Cardiac muscle cell (in vitro differentiated cells and primary cell): ENCODE measurements at regions not wholly inside any gene's neighbourhood (a gene's known extent, or its start where the extent isn't known, plus 50 kb on each side); places are given as distances from the start of the nearest gene placed in this dataset.

ENCODE experiments used
- DNase-seq, 2 donors: peaks; one replicate each; pipeline versions ENCODE4 v3.0.0 to v3.0.0-alpha.2; 2010 to 2017; ENCODE audit warnings: low read depth in 1 of 2, low spot score in 1 of 2
- H3K27ac ChIP-seq: fragments of 200-600 bp; sonication (generic); 2 replicates; pipeline ENCODE4 v1.5.1; 2016
- H3K27me3 ChIP-seq: fragments of 200-600 bp; sonication (generic); 2 replicates; pipeline ENCODE4 v1.6.0; 2016; ENCODE audit warnings: control low read depth
- H3K36me3 ChIP-seq: fragments of 200-600 bp; sonication (generic); 2 replicates; pipeline ENCODE4 v1.5.1; 2016; ENCODE audit warnings: control low read depth
- H3K4me1 ChIP-seq: fragments of 200-600 bp; sonication (generic); 2 replicates; pipeline ENCODE4 v1.8.1; 2017; ENCODE audit warnings: low read depth, mild to moderate bottlenecking, mixed run types
- H3K4me3 ChIP-seq: fragments of 200-600 bp; sonication (generic); 2 replicates; pipeline ENCODE4 v1.5.1; 2016; ENCODE audit warnings: mild to moderate bottlenecking
- H3K9me3 ChIP-seq: fragments of 200-600 bp; sonication (generic); 2 replicates; pipeline ENCODE4 v1.5.1; 2017; ENCODE audit warnings: low read depth, mild to moderate bottlenecking, control low read depth
- TF ChIP-seq, protein P1 (sequence below): IDR thresholded peaks from 2 replicates; pipeline ENCODE4 v1.5.1; 2012; ENCODE audit warnings: low read depth, mild to moderate bottlenecking, low read length

DNA sequence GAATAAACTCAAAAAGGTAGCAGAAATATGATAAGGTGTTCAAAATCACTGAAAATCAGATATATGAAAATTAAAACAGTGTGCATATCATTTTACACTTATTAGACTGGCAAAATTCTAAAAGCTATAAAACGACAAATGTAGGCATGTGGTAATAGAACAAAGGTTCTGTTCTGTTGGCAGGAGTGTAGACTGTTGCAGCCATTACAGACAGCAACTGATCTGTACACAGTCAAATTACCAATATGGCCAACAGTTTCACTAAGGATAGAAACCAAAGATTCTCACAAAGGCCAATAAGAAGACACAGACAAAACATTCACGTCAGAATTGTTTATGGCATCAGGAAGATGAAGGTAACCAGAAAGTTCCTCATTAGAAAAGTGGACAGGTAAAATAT is 112.8 kb upstream of the PLS3 start:
- Histone ChIP-seq H3K4me1 (no peaks in the 10 kb centered on the region), H3K36me3 (no peaks in the 10 kb centered on the region), H3K4me3 (no peak overlapping the region), H3K27me3 (no peaks in the 10 kb centered on the region), H3K27ac (no peak overlapping the region), H3K9me3 (no peaks in the 10 kb centered on the region)
- TF ChIP-seq, protein P1, sequence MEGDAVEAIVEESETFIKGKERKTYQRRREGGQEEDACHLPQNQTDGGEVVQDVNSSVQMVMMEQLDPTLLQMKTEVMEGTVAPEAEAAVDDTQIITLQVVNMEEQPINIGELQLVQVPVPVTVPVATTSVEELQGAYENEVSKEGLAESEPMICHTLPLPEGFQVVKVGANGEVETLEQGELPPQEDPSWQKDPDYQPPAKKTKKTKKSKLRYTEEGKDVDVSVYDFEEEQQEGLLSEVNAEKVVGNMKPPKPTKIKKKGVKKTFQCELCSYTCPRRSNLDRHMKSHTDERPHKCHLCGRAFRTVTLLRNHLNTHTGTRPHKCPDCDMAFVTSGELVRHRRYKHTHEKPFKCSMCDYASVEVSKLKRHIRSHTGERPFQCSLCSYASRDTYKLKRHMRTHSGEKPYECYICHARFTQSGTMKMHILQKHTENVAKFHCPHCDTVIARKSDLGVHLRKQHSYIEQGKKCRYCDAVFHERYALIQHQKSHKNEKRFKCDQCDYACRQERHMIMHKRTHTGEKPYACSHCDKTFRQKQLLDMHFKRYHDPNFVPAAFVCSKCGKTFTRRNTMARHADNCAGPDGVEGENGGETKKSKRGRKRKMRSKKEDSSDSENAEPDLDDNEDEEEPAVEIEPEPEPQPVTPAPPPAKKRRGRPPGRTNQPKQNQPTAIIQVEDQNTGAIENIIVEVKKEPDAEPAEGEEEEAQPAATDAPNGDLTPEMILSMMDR = no peak
- DNase-seq = no peak

DNA sequence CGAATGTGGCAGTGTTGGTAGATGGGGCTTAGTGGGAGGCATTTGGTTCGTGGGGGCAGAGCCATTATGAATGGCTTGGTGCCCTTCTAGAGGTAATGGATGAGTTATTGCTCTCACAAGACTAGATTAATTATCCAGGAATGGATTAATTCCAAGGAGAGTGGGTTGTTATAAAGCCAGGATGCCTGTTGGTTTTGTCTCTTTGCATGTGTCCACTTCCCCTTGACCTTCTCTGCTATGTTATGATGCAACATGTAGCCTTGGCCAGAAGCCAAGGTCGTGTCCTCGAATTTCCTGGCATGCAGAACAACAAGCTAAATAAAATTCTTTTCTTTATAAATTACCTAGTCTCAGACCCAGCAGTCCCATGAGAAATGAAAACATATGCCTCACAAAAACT is 111.2 kb upstream of the PLS3 start:
- Histone ChIP-seq H3K4me1 (no peaks in the 10 kb centered on the region), H3K27me3 (no peaks in the 10 kb centered on the region), H3K36me3 (no peaks in the 10 kb centered on the region), H3K9me3 (no peaks in the 10 kb centered on the region), H3K4me3 (no peak overlapping the region), H3K27ac (no peak overlapping the region)
- DNase-seq = peak in 1 of 2 donors; percentile 82
- TF ChIP-seq, protein P1 = no peak

DNA sequence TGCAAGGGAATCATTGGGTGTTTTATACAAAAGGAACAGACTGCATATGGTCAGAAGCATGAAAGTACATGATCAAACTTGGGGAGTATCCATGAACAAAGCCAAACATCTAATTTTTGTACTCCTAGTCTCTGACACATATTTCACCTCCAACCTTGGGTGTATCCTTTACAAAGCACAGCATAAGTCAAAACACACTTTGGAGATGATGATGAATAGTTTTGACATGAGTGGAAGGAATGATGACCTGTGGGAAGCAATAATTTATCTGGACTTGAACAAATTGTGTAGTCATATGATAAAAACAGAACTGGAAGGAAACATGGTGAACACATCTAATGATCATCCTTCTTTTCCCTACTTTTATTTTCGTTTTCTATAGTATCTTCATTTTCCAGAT is 108.7 kb upstream of the PLS3 start:
- TF ChIP-seq, protein P1 = no peak
- Histone ChIP-seq H3K4me3 (no peak overlapping the region), H3K9me3 (no peaks in the 10 kb centered on the region), H3K27ac (no peak overlapping the region), H3K27me3 (no peaks in the 10 kb centered on the region), H3K36me3 (no peaks in the 10 kb centered on the region), H3K4me1 (no peaks in the 10 kb centered on the region)
- DNase-seq = no peak

DNA sequence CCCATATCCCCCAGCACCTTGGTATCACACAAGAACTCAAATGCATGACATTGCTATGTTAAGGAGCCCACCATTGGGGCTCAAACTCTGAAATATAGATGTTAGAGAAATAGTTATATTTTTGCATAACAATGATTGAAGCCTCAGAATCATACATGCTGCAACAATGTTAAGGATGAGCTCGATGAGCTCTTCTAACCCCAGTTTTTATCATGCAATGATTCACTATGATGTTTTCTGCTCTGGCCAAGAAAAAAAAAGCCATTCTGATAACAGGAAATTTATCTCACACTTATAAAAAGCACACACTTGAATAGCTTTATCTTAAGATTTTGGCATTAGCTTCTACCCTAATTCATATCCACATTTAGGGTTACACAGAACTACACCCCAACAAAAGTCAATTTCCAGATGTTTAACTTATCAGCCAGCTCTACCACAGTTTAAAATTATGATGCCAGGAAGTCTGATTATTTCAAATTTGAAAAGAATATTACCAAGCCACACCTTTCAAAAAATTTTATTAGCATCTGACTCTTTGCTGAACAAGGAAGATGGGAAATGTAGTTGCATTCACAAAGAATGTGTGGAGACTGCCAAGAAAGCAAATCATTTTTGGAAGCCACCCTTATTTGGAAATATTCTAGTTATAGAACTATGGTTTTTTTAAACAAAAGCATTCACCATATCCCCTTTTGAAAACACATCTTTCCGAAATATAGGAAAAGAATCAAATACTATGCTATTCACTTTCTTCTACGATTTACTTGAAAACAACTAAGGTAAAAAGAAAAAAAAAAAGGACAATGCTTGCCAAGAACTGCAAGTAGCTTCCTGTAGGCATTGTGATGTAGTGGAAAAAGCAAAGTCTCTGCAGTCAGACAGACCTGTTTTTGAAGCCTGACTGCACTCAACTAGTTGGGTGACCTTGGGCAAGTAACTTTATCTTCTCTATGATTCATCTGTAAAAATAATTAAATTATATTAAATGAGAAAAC is 100.8 kb upstream of the PLS3 start:
- TF ChIP-seq, protein P1 = no peak
- peak in 1 of 2 donors; percentile 67 for DNase-seq
- no peaks in the 10 kb centered on the region for H3K27me3 ChIP-seq
- no peak overlapping the region for H3K27ac ChIP-seq
- H3K36me3 ChIP-seq = no peaks in the 10 kb centered on the region
- H3K9me3 ChIP-seq = no peaks in the 10 kb centered on the region
- no peak overlapping the region for H3K4me3 ChIP-seq
- H3K4me1 ChIP-seq = peaks cover 9% of the 10 kb centered on the region

DNA sequence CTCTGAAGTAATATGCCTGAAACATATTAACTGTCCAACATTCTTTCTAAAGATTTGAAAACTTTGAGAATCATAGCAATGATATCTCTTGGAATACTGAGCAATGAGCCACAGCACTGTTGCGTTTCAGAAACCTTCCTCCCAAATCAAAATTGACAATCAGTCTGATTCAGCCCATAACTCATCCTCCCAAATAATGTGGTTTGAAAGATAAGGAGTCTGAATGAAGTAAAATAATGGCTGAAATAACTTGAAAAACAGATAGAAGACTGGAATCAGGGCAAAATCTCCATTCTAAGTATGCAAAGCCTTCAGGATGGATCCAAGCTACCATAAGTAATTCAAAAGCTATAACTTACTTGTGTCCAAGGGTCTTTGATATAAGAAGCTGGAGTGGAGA is 98.6 kb upstream of the PLS3 start:
- Histone ChIP-seq H3K27ac (no peak overlapping the region), H3K4me3 (no peak overlapping the region), H3K9me3 (no peaks in the 10 kb centered on the region), H3K27me3 (no peaks in the 10 kb centered on the region), H3K36me3 (no peaks in the 10 kb centered on the region), H3K4me1 (peaks cover 9% of the 10 kb centered on the region)
- TF ChIP-seq, protein P1 = no peak
- DNase-seq = peak in 1 of 2 donors; percentile 34
